Fibroblast of lung (primary cell): ENCODE measurements at regions not wholly inside any gene's neighbourhood (a gene's known extent, or its start where the extent isn't known, plus 50 kb on each side); places are given as distances from the start of the nearest gene placed in this dataset.
A peak's percentile ranks its signal among the peaks of the same experiment; 100 is the strongest.

Experiments
- DNase-seq, 2 donors: peaks; one replicate each; pipeline versions ENCODE4 v3.0.0 to v3.0.0-alpha.2; 2010; ENCODE audit warnings: low read depth in 2 of 2
- H2AFZ ChIP-seq: 2 replicates; pipeline ENCODE4 v1.5.1; 2012; ENCODE audit warnings: low read length, control low read depth, inconsistent platforms
- H3K27ac ChIP-seq: 2 replicates; pipeline ENCODE4 v1.5.1; 2011; ENCODE audit warnings: low read length, control low read depth; ENCODE audit not compliant: insufficient read depth
- H3K27me3 ChIP-seq: 2 replicates; pipeline ENCODE4 v1.5.1; 2011; ENCODE audit warnings: mild to moderate bottlenecking, low read length; ENCODE audit not compliant: control insufficient read depth, insufficient read depth
- H3K36me3 ChIP-seq: 2 replicates; pipeline ENCODE4 v1.5.1; 2011; ENCODE audit warnings: low read length; ENCODE audit not compliant: control insufficient read depth, insufficient read depth
- H3K4me1 ChIP-seq: 2 replicates; pipeline ENCODE4 v1.5.1; 2011; ENCODE audit warnings: low read length; ENCODE audit not compliant: control insufficient read depth, insufficient read depth; ENCODE audit errors: extremely low read depth
- H3K4me2 ChIP-seq: 2 replicates; pipeline ENCODE4 v1.5.1; 2011; ENCODE audit warnings: low read length, control low read depth; ENCODE audit not compliant: insufficient read depth; ENCODE audit errors: extremely low read depth
- H3K4me3 ChIP-seq, 4 experiments: fragments of 200-600 bp in 1 of 4; sonication (generic) in 1 of 4; replicated peaks in 1 of 4; 2 replicates each; pipeline ENCODE4 v1.5.1; 2011 to 2016; ENCODE audit warnings: low read length in 4 of 4, low read depth in 3 of 4, mild to moderate bottlenecking in 3 of 4, control low read depth in 2 of 4, inconsistent platforms in 1 of 4, mixed read lengths in 1 of 4; ENCODE audit not compliant: insufficient read depth in 1 of 4; ENCODE audit errors: control extremely low read depth in 1 of 4
- H3K79me2 ChIP-seq: 2 replicates; pipeline ENCODE4 v1.5.1; 2012; ENCODE audit warnings: mild to moderate bottlenecking, low read length, inconsistent platforms; ENCODE audit not compliant: control insufficient read depth, insufficient read depth
- H3K9ac ChIP-seq: 2 replicates; pipeline ENCODE4 v1.5.1; 2011; ENCODE audit warnings: mild to moderate bottlenecking, low read length, control low read depth; ENCODE audit not compliant: insufficient read depth
- H3K9me3 ChIP-seq: 2 replicates; pipeline ENCODE4 v1.5.1; 2012; ENCODE audit warnings: low read depth, low read length; ENCODE audit not compliant: control insufficient read depth, insufficient read depth
- H4K20me1 ChIP-seq: 2 replicates; pipeline ENCODE4 v1.5.1; 2011; ENCODE audit warnings: low read length; ENCODE audit not compliant: control insufficient read depth, insufficient read depth; ENCODE audit errors: extremely low read depth
- CTCF ChIP-seq, 2 donors: IDR thresholded peaks in 1 of 2; conservative IDR thresholded peaks in 1 of 2; 1 replicate in 1 of 2; 2 replicates in 1 of 2; pipeline ENCODE4 v1.5.1; 2011 to 2012; ENCODE audit warnings: low read length in 2 of 2, control low read depth in 1 of 2, inconsistent platforms in 1 of 2, low read depth in 1 of 2, mild to moderate bottlenecking in 1 of 2
- EZH2 ChIP-seq: IDR thresholded peaks from 2 replicates; pipeline ENCODE4 v1.5.1; 2012; ENCODE audit warnings: low read length, control low read depth, mild to moderate bottlenecking; ENCODE audit errors: missing control alignments

GRCh38 chr2:59183070-59183469 lies 941.9 kb upstream of the FANCL start:
- Histone ChIP-seq H2AFZ (no peak overlapping the region), H3K36me3 (no peaks in the 10 kb centered on the region), H3K4me3 (no peak overlapping the region), H3K27me3 (no peaks in the 10 kb centered on the region), H3K27ac (no peak overlapping the region), H3K9me3 (no peaks in the 10 kb centered on the region), H3K4me2 (no peak overlapping the region), H3K79me2 (no peaks in the 10 kb centered on the region), H4K20me1 (no peaks in the 10 kb centered on the region), H3K9ac (no peak overlapping the region), H3K4me1 (no peaks in the 10 kb centered on the region)
- TF ChIP-seq CTCF (conservative IDR thresholded peaks at IDR 0.05 in 1 of 2, IDR thresholded peaks at IDR 0.05 in 1 of 2; ENCODE audit: low read depth in 1 of 2, low read length in 2 of 2) (no peak), EZH2 (no peak)
- no peak for DNase-seq

GRCh38 chr2:59182249-59182648 lies 941.1 kb upstream of the FANCL start:
- peak in 1 of 2 donors; percentile 3 for DNase-seq
- Histone ChIP-seq H3K79me2 (no peaks in the 10 kb centered on the region), H4K20me1 (no peaks in the 10 kb centered on the region), H3K27me3 (no peaks in the 10 kb centered on the region), H3K9me3 (no peaks in the 10 kb centered on the region), H3K4me2 (no peak overlapping the region), H3K4me3 (no peak overlapping the region), H3K9ac (no peak overlapping the region), H3K4me1 (no peaks in the 10 kb centered on the region), H3K27ac (no peak overlapping the region), H2AFZ (no peak overlapping the region), H3K36me3 (no peaks in the 10 kb centered on the region)
- peak; percentile 27 to 31 for TF ChIP-seq CTCF (conservative IDR thresholded peaks at IDR 0.05 in 1 of 2, IDR thresholded peaks at IDR 0.05 in 1 of 2; ENCODE audit: low read depth in 1 of 2, low read length in 2 of 2)
- no peak for TF ChIP-seq EZH2

GRCh38 chr2:59181347-59181746 lies 940.2 kb upstream of the FANCL start:
- Histone ChIP-seq H4K20me1 (no peaks in the 10 kb centered on the region), H3K27ac (no peak overlapping the region), H3K4me2 (no peak overlapping the region), H3K9ac (no peak overlapping the region), H3K36me3 (no peaks in the 10 kb centered on the region), H3K27me3 (no peaks in the 10 kb centered on the region), H3K79me2 (no peaks in the 10 kb centered on the region), H3K4me1 (no peaks in the 10 kb centered on the region), H3K4me3 (no peak overlapping the region), H2AFZ (no peak overlapping the region), H3K9me3 (no peaks in the 10 kb centered on the region)
- TF ChIP-seq CTCF (conservative IDR thresholded peaks at IDR 0.05 in 1 of 2, IDR thresholded peaks at IDR 0.05 in 1 of 2; ENCODE audit: low read depth in 1 of 2, low read length in 2 of 2): no peak
- TF ChIP-seq EZH2: no peak
- no peak for DNase-seq
